Left lung (tissue), 4 donors: ENCODE measurements at regions not wholly inside any gene's neighbourhood (a gene's known extent, or its start where the extent isn't known, plus 50 kb on each side); places are given as distances from the start of the nearest gene placed in this dataset.

Experiments
- ATAC-seq: fragments of 200-7000 bp; cut with Tn5 transposase; one replicate; pipeline ENCODE4 v1.9.1; 2020; ENCODE audit warnings: moderate library complexity
- DNase-seq, 4 donors: peaks; one replicate each; pipeline ENCODE4 v3.0.0-alpha.2; 2013 to 2020
- H3K27ac ChIP-seq, 2 donors: fragments of 200-600 bp; sonication (generic) in 1 of 2; one replicate each; pipeline versions ENCODE4 v1.5.0 to v1.8.0; 2020 to 2021
- H3K27me3 ChIP-seq, 2 donors: fragments of 200-600 bp; sonication (generic) in 1 of 2; one replicate each; pipeline versions ENCODE4 v1.5.0 to v1.8.0; 2020 to 2021
- H3K36me3 ChIP-seq, 2 donors: fragments of 200-600 bp; sonication (generic) in 1 of 2; one replicate each; pipeline versions ENCODE4 v1.5.0 to v1.8.0; 2020 to 2021
- H3K4me1 ChIP-seq, 2 donors: fragments of 200-600 bp; one replicate each; pipeline ENCODE4 v1.8.0; 2021
- H3K4me3 ChIP-seq, 2 donors: fragments of 200-600 bp; sonication (generic) in 1 of 2; one replicate each; pipeline versions ENCODE4 v1.5.0 to v1.8.0; 2020 to 2021; ENCODE audit warnings: mild to moderate bottlenecking in 1 of 2
- H3K9me3 ChIP-seq, 2 donors: fragments of 200-600 bp; sonication (generic) in 1 of 2; one replicate each; pipeline versions ENCODE4 v1.5.0 to v1.8.0; 2020 to 2021
- CTCF ChIP-seq, 2 donors: fragments of 200-600 bp; sonication (generic) in 1 of 2; IDR thresholded peaks; one replicate each; pipeline versions ENCODE4 v1.5.0 to v1.8.0; 2021; ENCODE audit warnings: antibody characterized with exemption in 2 of 2
- intact Hi-C, 2 donors: fragments of 100-400 bp; cut with DNase I; formaldehyde crosslinking; loops; one replicate each; pipeline versions ENCODE4 v1.11.2 to v1.14.2; 2022
- donor health status: DM: no; HTN: yes; CAD: no.
- donor health status: DM: no; HTN: no; CAD: no.

- H3K4me1 ChIP-seq: no peaks in the 10 kb centered on the region
- H3K27me3 ChIP-seq: no peaks in the 10 kb centered on the region
- intact Hi-C loops: no loop called here
- ATAC-seq: no peak
- no peak overlapping the region for H3K27ac ChIP-seq
- no peaks in the 10 kb centered on the region for H3K9me3 ChIP-seq
- H3K4me3 ChIP-seq: no peak overlapping the region
- no peak for TF ChIP-seq CTCF (IDR thresholded peaks at IDR 0.05)
- no peaks in the 10 kb centered on the region for H3K36me3 ChIP-seq
- DNase-seq: no peak
Measured at GRCh38 chr5:39702928-39703327, 278.1 kb upstream of the DAB2 start.

GRCh38 chr5:39700523-39700922, 275.7 kb upstream of the DAB2 start:
- Histone ChIP-seq H3K36me3 (no peaks in the 10 kb centered on the region), H3K4me3 (no peak overlapping the region), H3K9me3 (no peaks in the 10 kb centered on the region), H3K27me3 (no peaks in the 10 kb centered on the region), H3K4me1 (no peaks in the 10 kb centered on the region), H3K27ac (no peak overlapping the region)
- ATAC-seq (no peak), DNase-seq (no peak)
- intact Hi-C loops: no loop called here
- no peak for TF ChIP-seq CTCF (IDR thresholded peaks at IDR 0.05)

- Histone ChIP-seq H3K4me1 (no peaks in the 10 kb centered on the region), H3K27me3 (no peaks in the 10 kb centered on the region), H3K27ac (no peak overlapping the region), H3K36me3 (no peaks in the 10 kb centered on the region), H3K9me3 (no peaks in the 10 kb centered on the region), H3K4me3 (no peak overlapping the region)
- ATAC-seq: no peak
- no peak for DNase-seq
- intact Hi-C loops: no loop called here
- TF ChIP-seq CTCF (IDR thresholded peaks at IDR 0.05): no peak
Measured at GRCh38 chr5:39698838-39699560, 274.2 kb upstream of the DAB2 start.

GRCh38 chr5:39697881-39698280, 273.1 kb upstream of the DAB2 start:
- intact Hi-C loops: no loop called here
- no peak for DNase-seq

More at GRCh38 chr5:39697881-39698280, 273.1 kb upstream of the DAB2 start:
- no peak for ATAC-seq
- Histone ChIP-seq H3K27me3 (no peaks in the 10 kb centered on the region), H3K27ac (no peak overlapping the region), H3K4me1 (no peaks in the 10 kb centered on the region), H3K4me3 (no peak overlapping the region), H3K36me3 (no peaks in the 10 kb centered on the region), H3K9me3 (no peaks in the 10 kb centered on the region)
- TF ChIP-seq CTCF (IDR thresholded peaks at IDR 0.05): no peak
